ENCODE measurements at regions not wholly inside any gene's neighbourhood (a gene's known extent, or its start where the extent isn't known, plus 50 kb on each side); places are given as distances from the start of the nearest gene placed in this dataset.

- DNase-seq, result no peak
Observed at GRCh38 chr6:30806581-30807183, 62.3 kb upstream of the IER3 start.

- no peak for DNase-seq
Observed at GRCh38 chr6:30804333-30804732, 60.0 kb upstream of the IER3 start.

GRCh38 chr6:30802731-30803130, 58.4 kb upstream of the IER3 start:
- DNase-seq, result no peak

DNA sequence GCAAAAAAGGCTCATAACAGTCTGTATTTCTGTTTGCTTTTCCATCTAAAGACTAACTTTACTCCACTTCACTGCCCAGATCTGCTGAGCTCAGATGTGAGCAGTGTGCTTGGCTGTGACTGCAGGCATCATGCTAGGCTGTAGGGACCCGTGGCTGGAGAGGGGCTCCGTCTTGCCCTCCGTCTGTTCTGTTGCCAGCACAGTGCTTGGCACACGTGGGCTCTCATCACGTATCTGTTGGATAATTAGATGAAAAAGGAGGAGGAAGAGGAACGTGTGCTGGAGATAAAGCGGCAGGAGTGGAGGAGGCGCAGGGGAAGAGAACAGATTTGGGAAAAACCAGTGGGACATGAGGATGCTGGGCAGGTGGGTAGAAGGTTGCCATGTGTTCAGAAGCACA, 57.6 kb upstream of the IER3 start:
- no peak for DNase-seq

GRCh38 chr6:30800871-30801270, 56.5 kb upstream of the IER3 start:
- no peak for DNase-seq

- no peak for DNase-seq
Observed at GRCh38 chr6:30799210-30799609, 54.9 kb upstream of the IER3 start.

DNA sequence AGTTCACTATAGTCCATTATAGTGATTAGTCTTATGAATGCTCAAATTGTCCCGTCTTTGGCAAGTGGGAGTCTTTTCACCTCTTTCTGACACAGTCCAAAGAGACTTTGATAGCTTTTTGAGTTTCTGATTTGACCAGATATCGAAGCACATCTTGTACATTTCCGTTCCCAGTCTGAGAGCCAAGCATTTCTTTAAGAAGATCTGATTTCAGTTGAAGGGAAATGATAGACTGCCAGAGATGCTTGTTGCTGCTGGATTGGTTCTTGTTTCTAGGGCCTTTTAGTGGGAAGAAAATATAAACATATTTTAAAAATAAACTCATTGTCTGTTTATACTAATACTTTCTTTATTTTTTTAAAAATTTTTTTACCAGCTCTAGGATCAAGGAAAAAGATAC, 54.1 kb upstream of the IER3 start:
- DNase-seq, result no peak

GRCh38 chr6:30795549-30796293, 51.4 kb upstream of the IER3 start:
- no peak for DNase-seq

All from CD4-positive, alpha-beta T cell treated with Interleukin-12 subunit alpha and Interleukin-12 subunit beta, for 1 hour (primary cell).